ENCODE measurements at regions not wholly inside any gene's neighbourhood (a gene's known extent, or its start where the extent isn't known, plus 50 kb on each side); places are given as distances from the start of the nearest gene placed in this dataset.
"Not testable (repeated sequence)": the region's sequence is repeated elsewhere in the genome, so short reads cannot be mapped to it uniquely, and the experiment has no call there.

GRCh38 chr6:60737315-60737714 lies 1548.7 kb downstream of the KHDRBS2 start:
- not testable (repeated sequence) for H3K27me3 ChIP-seq (ENCODE audit: insufficient read depth, low read length); H3K9me3 ChIP-seq (ENCODE audit: insufficient read depth, low read depth, low read length); H3K4me3 ChIP-seq (ENCODE audit: low read length); H3K27ac ChIP-seq (ENCODE audit: low read length); H3K9ac ChIP-seq (ENCODE audit: low read depth, low read length); H3K36me3 ChIP-seq (ENCODE audit: insufficient read depth, low read depth, low read length); H3K4me1 ChIP-seq (ENCODE audit: insufficient read depth, low read length)

- not testable (repeated sequence) for H3K27me3 ChIP-seq (ENCODE audit: insufficient read depth, low read length); H3K9ac ChIP-seq (ENCODE audit: low read depth, low read length)
These were observed 1562.1 kb downstream of the KHDRBS2 start for GRCh38 chr6:60723935-60724334.

GRCh38 chr6:60695232-60695631 lies 1590.8 kb downstream of the KHDRBS2 start:
- H3K9ac ChIP-seq (ENCODE audit: low read depth, low read length), result no peak overlapping the region
- no peak overlapping the region for H3K27ac ChIP-seq (ENCODE audit: low read length)
- H3K36me3 ChIP-seq (ENCODE audit: insufficient read depth, low read depth, low read length), result no peaks in the 10 kb centered on the region
- no peaks in the 10 kb centered on the region for H3K27me3 ChIP-seq (ENCODE audit: insufficient read depth, low read length)
- H3K9me3 ChIP-seq (ENCODE audit: insufficient read depth, low read depth, low read length), result no peaks in the 10 kb centered on the region
- H3K4me1 ChIP-seq (ENCODE audit: insufficient read depth, low read length), result 0 out of 2 replicates have a peak, but pooled peaks cover 3% of the 10 kb centered on the region
- no peak overlapping the region for H3K4me3 ChIP-seq (ENCODE audit: low read length)

More at GRCh38 chr6:60723935-60724334, 1562.1 kb downstream of the KHDRBS2 start:
- not testable (repeated sequence) for H3K27ac ChIP-seq (ENCODE audit: low read length); H3K36me3 ChIP-seq (ENCODE audit: insufficient read depth, low read depth, low read length); H3K4me3 ChIP-seq (ENCODE audit: low read length); H3K9me3 ChIP-seq (ENCODE audit: insufficient read depth, low read depth, low read length); H3K4me1 ChIP-seq (ENCODE audit: insufficient read depth, low read length)

GRCh38 chr6:60687085-60687484 lies 1598.9 kb downstream of the KHDRBS2 start:
- Histone ChIP-seq H3K4me1 (ENCODE audit: insufficient read depth, low read length) (peaks cover 9% of the 10 kb centered on the region; the same call in 1 of the 2 replicates), H3K9ac (ENCODE audit: low read depth, low read length) (no peak overlapping the region), H3K27ac (ENCODE audit: low read length) (no peak overlapping the region), H3K9me3 (ENCODE audit: insufficient read depth, low read depth, low read length) (no peaks in the 10 kb centered on the region), H3K36me3 (ENCODE audit: insufficient read depth, low read depth, low read length) (no peaks in the 10 kb centered on the region), H3K4me3 (ENCODE audit: low read length) (no peak overlapping the region), H3K27me3 (ENCODE audit: insufficient read depth, low read length) (no peaks in the 10 kb centered on the region)

- Histone ChIP-seq H3K4me3 (ENCODE audit: low read length) (no peak overlapping the region), H3K36me3 (ENCODE audit: insufficient read depth, low read depth, low read length) (no peaks in the 10 kb centered on the region), H3K9me3 (ENCODE audit: insufficient read depth, low read depth, low read length) (no peaks in the 10 kb centered on the region), H3K4me1 (ENCODE audit: insufficient read depth, low read length) (peaks cover 6% of the 10 kb centered on the region; the same call in 1 of the 2 replicates), H3K9ac (ENCODE audit: low read depth, low read length) (no peak overlapping the region), H3K27ac (ENCODE audit: low read length) (no peak overlapping the region), H3K27me3 (ENCODE audit: insufficient read depth, low read length) (no peaks in the 10 kb centered on the region)
These were observed 1604.2 kb downstream of the KHDRBS2 start for GRCh38 chr6:60681806-60682205.

GRCh38 chr6:60679175-60679574 lies 1606.8 kb downstream of the KHDRBS2 start:
- peaks cover 17% of the 10 kb centered on the region for H3K9me3 ChIP-seq (ENCODE audit: insufficient read depth, low read depth, low read length)
- H3K4me3 ChIP-seq (ENCODE audit: low read length), result no peak overlapping the region
- H3K27ac ChIP-seq (ENCODE audit: low read length), result no peak overlapping the region
- H3K36me3 ChIP-seq (ENCODE audit: insufficient read depth, low read depth, low read length), result no peaks in the 10 kb centered on the region; the same call in 1 of the 2 replicates
- H3K27me3 ChIP-seq (ENCODE audit: insufficient read depth, low read length), result no peaks in the 10 kb centered on the region
- no peak overlapping the region for H3K9ac ChIP-seq (ENCODE audit: low read depth, low read length)
- no peaks in the 10 kb centered on the region for H3K4me1 ChIP-seq (ENCODE audit: insufficient read depth, low read length)

- no peaks in the 10 kb centered on the region for H3K27me3 ChIP-seq (ENCODE audit: insufficient read depth, low read length)
- peaks cover 18% of the 10 kb centered on the region for H3K4me1 ChIP-seq (ENCODE audit: insufficient read depth, low read length)
- H3K4me3 ChIP-seq (ENCODE audit: low read length), result no peak overlapping the region
- no peak overlapping the region for H3K9ac ChIP-seq (ENCODE audit: low read depth, low read length)
- H3K27ac ChIP-seq (ENCODE audit: low read length), result peak overlapping the region; percentile 8
- peaks cover 19% of the 10 kb centered on the region for H3K9me3 ChIP-seq (ENCODE audit: insufficient read depth, low read depth, low read length)
- H3K36me3 ChIP-seq (ENCODE audit: insufficient read depth, low read depth, low read length), result no peaks in the 10 kb centered on the region; the same call in 1 of the 2 replicates
These were observed 1614.7 kb downstream of the KHDRBS2 start for GRCh38 chr6:60671369-60671768.

GRCh38 chr6:60670036-60670435 lies 1616.0 kb downstream of the KHDRBS2 start:
- no peak overlapping the region for H3K9ac ChIP-seq (ENCODE audit: low read depth, low read length)
- H3K9me3 ChIP-seq (ENCODE audit: insufficient read depth, low read depth, low read length), result peaks cover 18% of the 10 kb centered on the region
- H3K27me3 ChIP-seq (ENCODE audit: insufficient read depth, low read length), result no peaks in the 10 kb centered on the region
- H3K36me3 ChIP-seq (ENCODE audit: insufficient read depth, low read depth, low read length), result no peaks in the 10 kb centered on the region; the same call in 1 of the 2 replicates
- no peak overlapping the region for H3K27ac ChIP-seq (ENCODE audit: low read length)
- H3K4me3 ChIP-seq (ENCODE audit: low read length), result no peak overlapping the region
- H3K4me1 ChIP-seq (ENCODE audit: insufficient read depth, low read length), result peaks cover 18% of the 10 kb centered on the region

- H3K9ac ChIP-seq (ENCODE audit: low read depth, low read length), result no peak overlapping the region
- H3K4me3 ChIP-seq (ENCODE audit: low read length), result no peak overlapping the region
- H3K4me1 ChIP-seq (ENCODE audit: insufficient read depth, low read length), result peaks cover 18% of the 10 kb centered on the region
- H3K36me3 ChIP-seq (ENCODE audit: insufficient read depth, low read depth, low read length), result no peaks in the 10 kb centered on the region
- no peaks in the 10 kb centered on the region for H3K27me3 ChIP-seq (ENCODE audit: insufficient read depth, low read length)
- peaks cover 13% of the 10 kb centered on the region for H3K9me3 ChIP-seq (ENCODE audit: insufficient read depth, low read depth, low read length)
- no peak overlapping the region for H3K27ac ChIP-seq (ENCODE audit: low read length)
These were observed 1617.6 kb downstream of the KHDRBS2 start for GRCh38 chr6:60668428-60668827.

- not testable (repeated sequence) for H3K27me3 ChIP-seq (ENCODE audit: insufficient read depth, low read length); H3K4me3 ChIP-seq (ENCODE audit: low read length); H3K27ac ChIP-seq (ENCODE audit: low read length); H3K4me1 ChIP-seq (ENCODE audit: insufficient read depth, low read length); H3K9ac ChIP-seq (ENCODE audit: low read depth, low read length); H3K36me3 ChIP-seq (ENCODE audit: insufficient read depth, low read depth, low read length)
- peaks cover 32% of the 10 kb centered on the region for H3K9me3 ChIP-seq (ENCODE audit: insufficient read depth, low read depth, low read length)
These were observed 1622.8 kb downstream of the KHDRBS2 start for GRCh38 chr6:60663199-60663598.

- no peak overlapping the region for H3K27ac ChIP-seq (ENCODE audit: low read length)
- no peaks in the 10 kb centered on the region for H3K27me3 ChIP-seq (ENCODE audit: insufficient read depth, low read length)
- no peak overlapping the region for H3K9ac ChIP-seq (ENCODE audit: low read depth, low read length)
- no peak overlapping the region for H3K4me3 ChIP-seq (ENCODE audit: low read length)
- no peaks in the 10 kb centered on the region for H3K36me3 ChIP-seq (ENCODE audit: insufficient read depth, low read depth, low read length)
- no peaks in the 10 kb centered on the region for H3K9me3 ChIP-seq (ENCODE audit: insufficient read depth, low read depth, low read length)
- H3K4me1 ChIP-seq (ENCODE audit: insufficient read depth, low read length), result no peaks in the 10 kb centered on the region
These were observed 1642.2 kb downstream of the KHDRBS2 start for GRCh38 chr6:60643870-60644269.

GRCh38 chr6:60639185-60639584 lies 1646.8 kb downstream of the KHDRBS2 start:
- not testable (repeated sequence) for H3K36me3 ChIP-seq (ENCODE audit: insufficient read depth, low read depth, low read length); H3K27ac ChIP-seq (ENCODE audit: low read length); H3K4me3 ChIP-seq (ENCODE audit: low read length); H3K4me1 ChIP-seq (ENCODE audit: insufficient read depth, low read length); H3K27me3 ChIP-seq (ENCODE audit: insufficient read depth, low read length); H3K9ac ChIP-seq (ENCODE audit: low read depth, low read length)
- H3K9me3 ChIP-seq (ENCODE audit: insufficient read depth, low read depth, low read length), result peaks cover 16% of the 10 kb centered on the region; the same call in 1 of the 2 replicates
